Omental fat pad (tissue), 3 donors: ENCODE measurements at regions not wholly inside any gene's neighbourhood (a gene's known extent, or its start where the extent isn't known, plus 50 kb on each side); places are given as distances from the start of the nearest gene placed in this dataset.

Source experiments
- ATAC-seq: fragments of 150-250 bp; one replicate; pipeline ENCODE4 v1.9.1; 2016; ENCODE audit warnings: mild to moderate bottlenecking, moderate library complexity; ENCODE audit not compliant: low FRiP score
- DNase-seq: peaks from one replicate; pipeline ENCODE4 v3.0.0-alpha.2; 2019; ENCODE audit warnings: low spot score
- TF ChIP-seq, protein P1 (sequence below), 3 donors: fragments of 450-650 bp; IDR thresholded peaks; one replicate each; pipeline ENCODE4 v1.5.1; 2016 to 2017; ENCODE audit warnings: antibody characterized with exemption in 3 of 3, mild to moderate bottlenecking in 3 of 3, moderate library complexity in 2 of 3

DNA sequence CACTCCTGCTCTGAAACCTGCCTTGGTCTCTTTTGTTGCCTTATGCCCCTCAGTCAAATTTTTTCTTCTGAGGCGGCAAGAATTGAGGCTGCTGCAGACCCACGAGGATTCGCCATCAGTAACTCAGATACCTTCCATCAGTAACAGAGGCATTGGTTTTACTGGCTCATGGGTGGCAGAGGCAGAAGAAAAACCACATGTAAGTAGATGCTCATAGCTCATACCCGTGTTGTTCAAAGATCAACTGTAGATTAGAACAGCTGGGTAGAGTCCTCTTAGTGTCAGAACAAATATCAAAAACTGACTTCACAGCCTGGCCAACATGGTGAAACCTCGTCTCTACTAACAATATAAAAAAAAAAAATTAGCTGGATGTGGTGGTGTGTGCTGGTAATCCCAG lies 598.0 kb upstream of the SOX11 start:
- ATAC-seq, result no peak
- TF ChIP-seq, protein P1, sequence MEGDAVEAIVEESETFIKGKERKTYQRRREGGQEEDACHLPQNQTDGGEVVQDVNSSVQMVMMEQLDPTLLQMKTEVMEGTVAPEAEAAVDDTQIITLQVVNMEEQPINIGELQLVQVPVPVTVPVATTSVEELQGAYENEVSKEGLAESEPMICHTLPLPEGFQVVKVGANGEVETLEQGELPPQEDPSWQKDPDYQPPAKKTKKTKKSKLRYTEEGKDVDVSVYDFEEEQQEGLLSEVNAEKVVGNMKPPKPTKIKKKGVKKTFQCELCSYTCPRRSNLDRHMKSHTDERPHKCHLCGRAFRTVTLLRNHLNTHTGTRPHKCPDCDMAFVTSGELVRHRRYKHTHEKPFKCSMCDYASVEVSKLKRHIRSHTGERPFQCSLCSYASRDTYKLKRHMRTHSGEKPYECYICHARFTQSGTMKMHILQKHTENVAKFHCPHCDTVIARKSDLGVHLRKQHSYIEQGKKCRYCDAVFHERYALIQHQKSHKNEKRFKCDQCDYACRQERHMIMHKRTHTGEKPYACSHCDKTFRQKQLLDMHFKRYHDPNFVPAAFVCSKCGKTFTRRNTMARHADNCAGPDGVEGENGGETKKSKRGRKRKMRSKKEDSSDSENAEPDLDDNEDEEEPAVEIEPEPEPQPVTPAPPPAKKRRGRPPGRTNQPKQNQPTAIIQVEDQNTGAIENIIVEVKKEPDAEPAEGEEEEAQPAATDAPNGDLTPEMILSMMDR (IDR thresholded peaks at IDR 0.05), result no peak
- no peak for DNase-seq

DNA sequence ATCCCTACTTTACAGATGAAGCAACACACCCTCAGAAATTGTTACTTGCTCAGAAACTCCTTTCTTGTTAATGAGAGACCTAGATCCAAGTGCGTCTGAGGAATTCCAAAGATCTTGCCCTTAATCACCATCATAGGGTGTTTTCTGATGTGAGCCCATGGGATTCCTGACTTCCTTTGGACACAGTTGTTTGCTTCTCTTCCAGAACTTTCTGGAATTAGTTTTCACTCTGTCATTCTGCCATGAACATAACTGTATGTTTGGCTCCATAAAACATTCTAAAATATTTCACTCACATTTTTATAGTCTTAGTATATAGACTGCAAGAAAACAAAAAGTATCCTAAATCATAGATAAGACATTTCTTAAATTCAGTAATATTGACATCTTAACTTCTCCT lies 593.9 kb upstream of the SOX11 start:
- DNase-seq (no peak), ATAC-seq (no peak)
- TF ChIP-seq, protein P1 (IDR thresholded peaks at IDR 0.05), result no peak

DNA sequence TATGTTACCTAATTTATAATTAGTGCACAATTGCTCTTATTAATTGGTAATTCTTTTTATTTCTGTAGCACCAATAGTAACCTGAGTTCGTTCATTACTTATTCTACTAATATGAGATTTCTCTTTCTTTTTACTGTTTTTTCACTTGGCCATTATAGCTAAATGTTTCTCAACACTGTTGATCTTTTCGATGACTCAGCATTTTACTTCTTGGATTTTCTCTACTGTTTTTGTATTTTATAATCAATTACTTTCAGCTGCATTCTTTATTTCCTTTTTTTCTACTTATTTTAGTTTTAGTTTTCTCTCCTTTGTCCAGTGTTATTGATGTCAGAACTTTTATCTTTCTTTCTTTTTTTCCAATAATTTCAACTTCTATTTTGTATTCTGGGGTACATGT lies 589.4 kb upstream of the SOX11 start:
- DNase-seq (no peak), ATAC-seq (no peak)
- TF ChIP-seq, protein P1 (IDR thresholded peaks at IDR 0.05), result no peak

DNA sequence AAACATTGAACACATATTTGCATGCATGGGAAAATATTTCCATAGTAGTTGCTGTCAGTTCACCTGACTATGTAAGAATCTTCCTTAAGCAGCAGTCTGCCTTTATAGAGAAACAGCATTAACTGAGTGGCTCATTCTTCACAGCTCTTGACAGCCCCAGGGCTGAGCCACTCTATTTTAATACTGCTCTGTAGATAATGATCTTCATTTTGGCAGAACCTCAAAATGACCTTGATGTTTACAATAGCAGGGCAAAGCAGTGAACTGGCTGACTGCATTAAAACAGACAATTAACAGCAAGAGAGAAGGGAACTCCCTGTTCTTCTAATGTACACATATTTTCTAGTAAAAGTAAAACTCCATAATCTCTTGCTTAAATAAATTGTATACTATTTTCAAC lies 580.6 kb upstream of the SOX11 start:
- DNase-seq (no peak), ATAC-seq (no peak)
- TF ChIP-seq, protein P1 (IDR thresholded peaks at IDR 0.05), result no peak

DNA sequence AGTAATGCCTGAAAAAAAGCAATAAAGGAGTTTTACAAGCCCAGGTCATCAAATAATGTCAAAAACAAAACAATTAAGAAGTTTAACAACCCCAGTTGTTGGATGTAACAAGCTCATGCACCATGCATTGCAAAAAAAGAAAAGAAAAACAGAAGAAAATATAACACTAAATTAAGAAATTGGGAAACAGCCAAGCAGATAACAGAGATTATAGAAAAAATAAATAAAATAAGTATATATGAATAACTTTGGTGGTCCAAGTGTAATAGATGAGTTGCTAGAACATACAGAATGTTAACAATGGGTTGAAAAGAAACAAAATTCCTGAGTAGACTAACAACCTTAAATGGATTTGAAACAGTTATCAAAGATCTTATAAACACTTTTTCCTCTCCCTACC lies 573.1 kb upstream of the SOX11 start:
- no peak for ATAC-seq
- TF ChIP-seq, protein P1 (IDR thresholded peaks at IDR 0.05), result no peak

DNA sequence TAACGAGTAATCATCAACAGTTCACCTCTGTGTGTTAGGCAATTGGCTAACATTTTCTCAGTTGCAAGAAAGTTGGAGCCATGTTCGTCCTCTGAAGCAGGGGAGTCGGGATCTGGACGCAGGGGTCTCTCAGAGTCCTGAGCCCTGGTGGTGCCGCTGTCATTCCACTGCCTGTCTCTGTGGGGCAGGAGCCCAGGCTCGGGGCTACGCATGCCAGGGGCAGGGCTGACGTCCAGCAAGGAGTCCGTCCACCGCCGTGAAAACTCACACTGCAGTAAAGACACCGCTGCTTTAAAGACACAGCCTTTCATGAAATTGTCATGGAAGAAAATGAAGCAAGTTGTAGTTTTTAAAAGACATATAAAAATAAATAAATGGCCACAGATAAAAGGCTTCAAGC lies 571.1 kb upstream of the SOX11 start:
- no peak for DNase-seq
- TF ChIP-seq, protein P1 (IDR thresholded peaks at IDR 0.05), result no peak
- ATAC-seq, result no peak

More for the DNA sequence above, 573.1 kb upstream of the SOX11 start:
- no peak for DNase-seq

DNA sequence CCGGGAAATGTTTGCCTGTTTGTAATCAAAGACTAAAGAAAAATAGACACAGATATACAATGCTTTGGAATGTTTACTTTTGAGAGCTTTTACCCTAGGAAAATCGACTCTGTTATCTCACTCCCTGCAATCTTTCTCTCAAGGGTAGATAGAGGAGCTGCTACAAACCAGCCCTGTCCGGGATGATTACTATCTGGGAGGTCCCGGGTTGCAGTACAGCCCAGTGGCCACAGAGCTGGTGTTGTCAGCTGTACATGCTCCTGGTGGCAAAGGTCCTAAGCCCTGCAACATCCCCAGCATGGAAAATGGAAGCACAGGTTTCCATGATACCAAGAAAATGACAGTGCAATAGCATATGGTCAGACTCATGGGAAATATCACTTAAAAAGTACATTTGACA lies 570.5 kb upstream of the SOX11 start:
- TF ChIP-seq, protein P1 (IDR thresholded peaks at IDR 0.05), result no peak
- ATAC-seq (no peak), DNase-seq (no peak)
